ENCODE measurements at regions not wholly inside any gene's neighbourhood (a gene's known extent, or its start where the extent isn't known, plus 50 kb on each side); places are given as distances from the start of the nearest gene placed in this dataset.

DNA sequence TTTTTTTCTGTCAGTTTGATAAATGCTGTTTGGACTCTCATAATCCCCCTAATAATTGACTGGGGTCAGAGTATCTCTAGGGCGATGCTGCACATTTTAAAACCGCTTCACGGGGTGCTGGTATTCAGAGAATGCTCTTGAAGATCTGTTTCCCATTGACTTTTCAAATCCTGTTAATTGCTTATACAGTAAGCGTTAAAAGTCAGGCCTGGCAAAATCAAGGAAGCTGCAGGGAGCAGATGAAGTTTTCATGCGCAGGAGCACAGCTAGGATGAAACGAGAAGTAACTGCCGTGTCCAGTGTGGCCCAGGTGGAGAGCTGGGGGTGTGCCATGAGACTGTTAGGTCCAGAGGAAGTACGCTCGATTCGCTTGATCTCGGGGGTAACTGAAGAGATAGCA, 312.9 kb downstream of the TRIML1 start:
- H2AFZ ChIP-seq (ENCODE audit: low read length, unreplicated experiment): no peak overlapping the region
- H3K36me3 ChIP-seq (ENCODE audit: insufficient read depth, low read length): no peaks in the 10 kb centered on the region
- H3K27ac ChIP-seq (ENCODE audit: low read depth, low read length): no peak overlapping the region
- no peaks in the 10 kb centered on the region for H3K79me2 ChIP-seq (ENCODE audit: control insufficient read depth, insufficient read depth, low read length, unreplicated experiment)
- no peaks in the 10 kb centered on the region for H3K27me3 ChIP-seq (ENCODE audit: insufficient read depth, low read length)
- H3K4me3 ChIP-seq (ENCODE audit: low read depth, low read length): no peak overlapping the region
- no peaks in the 10 kb centered on the region for H3K4me1 ChIP-seq (ENCODE audit: control insufficient read depth, insufficient read depth, low read length, unreplicated experiment)

DNA sequence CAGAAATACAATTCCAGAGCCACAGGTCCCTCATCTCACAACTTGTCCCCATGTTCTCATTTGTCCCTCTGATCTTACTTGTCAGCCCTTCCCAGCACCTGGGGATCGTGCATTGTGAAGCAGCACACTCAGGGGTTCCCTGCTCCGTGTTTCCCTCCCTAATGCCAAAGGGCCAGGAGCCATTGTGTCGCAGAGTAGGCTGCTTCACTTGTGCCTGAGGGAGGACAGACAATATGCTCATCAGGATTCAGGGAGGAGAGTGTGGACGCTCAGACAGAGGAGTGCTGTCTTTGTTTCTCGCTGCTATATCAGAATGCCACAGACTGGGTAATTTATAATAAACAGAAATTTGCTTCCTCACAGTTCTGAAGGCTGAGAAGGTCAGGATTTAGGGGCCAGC, 315.3 kb downstream of the TRIML1 start:
- no peaks in the 10 kb centered on the region for H3K27me3 ChIP-seq (ENCODE audit: insufficient read depth, low read length)
- no peak overlapping the region for H2AFZ ChIP-seq (ENCODE audit: low read length, unreplicated experiment)
- H3K4me1 ChIP-seq (ENCODE audit: control insufficient read depth, insufficient read depth, low read length, unreplicated experiment): no peaks in the 10 kb centered on the region
- H3K79me2 ChIP-seq (ENCODE audit: control insufficient read depth, insufficient read depth, low read length, unreplicated experiment): no peaks in the 10 kb centered on the region
- H3K36me3 ChIP-seq (ENCODE audit: insufficient read depth, low read length): no peaks in the 10 kb centered on the region
- no peak overlapping the region for H3K4me3 ChIP-seq (ENCODE audit: low read depth, low read length)
- no peak overlapping the region for H3K27ac ChIP-seq (ENCODE audit: low read depth, low read length)

- Histone ChIP-seq H3K79me2 (ENCODE audit: control insufficient read depth, insufficient read depth, low read length, unreplicated experiment) (no peaks in the 10 kb centered on the region), H2AFZ (ENCODE audit: low read length, unreplicated experiment) (no peak overlapping the region), H3K4me1 (ENCODE audit: control insufficient read depth, insufficient read depth, low read length, unreplicated experiment) (no peaks in the 10 kb centered on the region), H3K27me3 (ENCODE audit: insufficient read depth, low read length) (no peaks in the 10 kb centered on the region), H3K36me3 (ENCODE audit: insufficient read depth, low read length) (no peaks in the 10 kb centered on the region), H3K4me3 (ENCODE audit: low read depth, low read length) (no peak overlapping the region), H3K27ac (ENCODE audit: low read depth, low read length) (no peak overlapping the region)
Observed at GRCh38 chr4:188455062-188455752, 316.0 kb downstream of the TRIML1 start.

DNA sequence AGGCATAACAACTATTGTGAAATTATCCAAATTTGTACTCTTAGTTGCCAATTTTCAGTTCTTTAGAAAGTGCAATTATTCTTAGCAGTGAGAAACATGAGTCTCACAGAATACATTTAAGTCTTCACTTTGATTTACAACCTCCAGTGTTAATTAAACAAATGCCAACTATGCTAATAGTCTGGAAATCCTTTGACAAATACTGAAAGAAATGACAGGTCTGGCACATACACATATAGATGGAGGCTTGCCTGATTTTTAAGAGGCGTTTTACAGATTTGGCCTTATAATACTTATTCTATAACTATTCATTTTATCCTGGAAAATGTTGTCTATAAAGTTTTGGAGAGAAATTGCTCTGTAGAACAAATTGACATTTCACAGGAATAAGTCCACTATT, 320.1 kb downstream of the TRIML1 start:
- no peaks in the 10 kb centered on the region for H3K4me1 ChIP-seq (ENCODE audit: control insufficient read depth, insufficient read depth, low read length, unreplicated experiment)
- H3K79me2 ChIP-seq (ENCODE audit: control insufficient read depth, insufficient read depth, low read length, unreplicated experiment): no peaks in the 10 kb centered on the region
- no peaks in the 10 kb centered on the region for H3K36me3 ChIP-seq (ENCODE audit: insufficient read depth, low read length)
- H3K27me3 ChIP-seq (ENCODE audit: insufficient read depth, low read length): no peaks in the 10 kb centered on the region
- H3K4me3 ChIP-seq (ENCODE audit: low read depth, low read length): no peak overlapping the region
- H3K27ac ChIP-seq (ENCODE audit: low read depth, low read length): no peak overlapping the region
- H2AFZ ChIP-seq (ENCODE audit: low read length, unreplicated experiment): no peak overlapping the region

DNA sequence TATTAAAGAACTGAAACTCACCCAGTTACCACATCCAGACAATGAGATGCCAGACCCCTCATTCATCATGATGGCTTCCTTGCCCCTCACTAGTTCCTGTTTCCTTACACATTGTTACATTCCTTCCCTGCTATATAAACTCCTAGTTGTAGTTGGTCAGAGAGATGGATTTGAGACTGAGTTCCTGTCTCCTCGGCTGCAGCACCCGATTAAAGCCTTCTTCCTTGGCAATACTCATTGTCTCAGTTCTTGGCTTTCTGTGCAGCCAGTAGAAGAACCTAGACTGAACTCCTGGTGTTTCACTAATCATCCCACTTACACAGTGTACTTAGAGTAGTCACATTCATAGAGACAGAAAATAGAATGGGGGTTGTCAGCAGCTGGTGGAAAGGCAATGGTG, 324.7 kb downstream of the TRIML1 start:
- Histone ChIP-seq H3K4me1 (ENCODE audit: control insufficient read depth, insufficient read depth, low read length, unreplicated experiment) (no peaks in the 10 kb centered on the region), H3K4me3 (ENCODE audit: low read depth, low read length) (no peak overlapping the region), H3K36me3 (ENCODE audit: insufficient read depth, low read length) (no peaks in the 10 kb centered on the region), H3K79me2 (ENCODE audit: control insufficient read depth, insufficient read depth, low read length, unreplicated experiment) (no peaks in the 10 kb centered on the region), H2AFZ (ENCODE audit: low read length, unreplicated experiment) (no peak overlapping the region), H3K27me3 (ENCODE audit: insufficient read depth, low read length) (no peaks in the 10 kb centered on the region), H3K27ac (ENCODE audit: low read depth, low read length) (no peak overlapping the region)

- no peaks in the 10 kb centered on the region for H3K4me1 ChIP-seq (ENCODE audit: control insufficient read depth, insufficient read depth, low read length, unreplicated experiment)
- H3K4me3 ChIP-seq (ENCODE audit: low read depth, low read length): no peak overlapping the region
- no peaks in the 10 kb centered on the region for H3K79me2 ChIP-seq (ENCODE audit: control insufficient read depth, insufficient read depth, low read length, unreplicated experiment)
- H3K36me3 ChIP-seq (ENCODE audit: insufficient read depth, low read length): no peaks in the 10 kb centered on the region
- no peak overlapping the region for H2AFZ ChIP-seq (ENCODE audit: low read length, unreplicated experiment)
- H3K27ac ChIP-seq (ENCODE audit: low read depth, low read length): no peak overlapping the region
- no peaks in the 10 kb centered on the region for H3K27me3 ChIP-seq (ENCODE audit: insufficient read depth, low read length)
Observed at GRCh38 chr4:188466001-188466400, 326.8 kb downstream of the TRIML1 start.

DNA sequence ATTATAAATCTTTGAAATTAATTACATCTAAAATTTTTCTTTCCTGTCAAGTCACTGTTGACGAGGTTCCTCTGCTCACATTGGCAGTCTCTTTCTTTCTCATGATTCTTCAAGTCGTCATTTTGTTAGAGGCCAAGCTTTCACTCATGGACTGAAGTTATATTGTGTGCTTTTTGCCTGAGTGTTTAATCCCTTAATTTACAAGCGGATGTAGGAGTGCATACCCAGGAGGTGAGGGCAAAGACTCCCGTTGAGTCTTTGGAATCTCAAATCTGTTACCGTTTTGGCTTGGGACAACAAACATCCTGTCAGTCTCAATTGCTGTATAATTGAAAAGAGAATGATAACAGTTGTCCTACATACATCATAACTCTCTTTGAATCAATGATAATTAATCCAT, 345.0 kb downstream of the TRIML1 start:
- Histone ChIP-seq H3K79me2 (ENCODE audit: control insufficient read depth, insufficient read depth, low read length, unreplicated experiment) (no peaks in the 10 kb centered on the region), H2AFZ (ENCODE audit: low read length, unreplicated experiment) (no peak overlapping the region), H3K27me3 (ENCODE audit: insufficient read depth, low read length) (no peaks in the 10 kb centered on the region), H3K4me1 (ENCODE audit: control insufficient read depth, insufficient read depth, low read length, unreplicated experiment) (no peaks in the 10 kb centered on the region), H3K27ac (ENCODE audit: low read depth, low read length) (no peak overlapping the region), H3K36me3 (ENCODE audit: insufficient read depth, low read length) (no peaks in the 10 kb centered on the region), H3K4me3 (ENCODE audit: low read depth, low read length) (no peak overlapping the region)

- no peaks in the 10 kb centered on the region for H3K27me3 ChIP-seq (ENCODE audit: insufficient read depth, low read length)
- H3K27ac ChIP-seq (ENCODE audit: low read depth, low read length): no peak overlapping the region
- no peak overlapping the region for H3K4me3 ChIP-seq (ENCODE audit: low read depth, low read length)
- H3K36me3 ChIP-seq (ENCODE audit: insufficient read depth, low read length): no peaks in the 10 kb centered on the region
- H2AFZ ChIP-seq (ENCODE audit: low read length, unreplicated experiment): no peak overlapping the region
- no peaks in the 10 kb centered on the region for H3K79me2 ChIP-seq (ENCODE audit: control insufficient read depth, insufficient read depth, low read length, unreplicated experiment)
- H3K4me1 ChIP-seq (ENCODE audit: control insufficient read depth, insufficient read depth, low read length, unreplicated experiment): no peaks in the 10 kb centered on the region
Observed at GRCh38 chr4:188485906-188486305, 346.7 kb downstream of the TRIML1 start.

DNA sequence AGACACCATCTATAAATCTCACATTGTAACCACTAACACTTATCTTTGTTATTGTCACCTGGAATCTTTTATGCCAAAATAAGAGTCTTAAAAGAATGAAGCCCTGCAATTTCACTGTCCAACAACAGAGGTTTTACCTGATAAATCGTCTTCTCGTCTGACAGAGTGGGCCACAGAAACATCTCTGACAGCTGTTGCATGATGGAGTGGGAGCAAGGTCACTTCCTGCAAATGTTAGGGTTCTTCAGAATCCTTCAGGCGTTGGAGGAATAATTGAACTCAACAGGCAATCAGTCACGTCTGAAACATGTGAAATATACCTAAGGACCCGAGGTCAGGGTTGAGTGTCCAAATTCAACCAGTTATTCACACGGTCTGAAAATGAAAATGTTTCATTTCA, 353.6 kb downstream of the TRIML1 start:
- Histone ChIP-seq H3K36me3 (ENCODE audit: insufficient read depth, low read length) (no peaks in the 10 kb centered on the region), H3K27me3 (ENCODE audit: insufficient read depth, low read length) (no peaks in the 10 kb centered on the region), H2AFZ (ENCODE audit: low read length, unreplicated experiment) (no peak overlapping the region), H3K27ac (ENCODE audit: low read depth, low read length) (no peak overlapping the region), H3K79me2 (ENCODE audit: control insufficient read depth, insufficient read depth, low read length, unreplicated experiment) (no peaks in the 10 kb centered on the region), H3K4me1 (ENCODE audit: control insufficient read depth, insufficient read depth, low read length, unreplicated experiment) (no peaks in the 10 kb centered on the region), H3K4me3 (ENCODE audit: low read depth, low read length) (no peak overlapping the region)

GRCh38 chr4:188495169-188495568, 355.9 kb downstream of the TRIML1 start:
- H3K79me2 ChIP-seq (ENCODE audit: control insufficient read depth, insufficient read depth, low read length, unreplicated experiment): no peaks in the 10 kb centered on the region
- no peak overlapping the region for H3K27ac ChIP-seq (ENCODE audit: low read depth, low read length)
- H3K36me3 ChIP-seq (ENCODE audit: insufficient read depth, low read length): no peaks in the 10 kb centered on the region
- H2AFZ ChIP-seq (ENCODE audit: low read length, unreplicated experiment): no peak overlapping the region
- no peaks in the 10 kb centered on the region for H3K4me1 ChIP-seq (ENCODE audit: control insufficient read depth, insufficient read depth, low read length, unreplicated experiment)
- no peaks in the 10 kb centered on the region for H3K27me3 ChIP-seq (ENCODE audit: insufficient read depth, low read length)
- no peak overlapping the region for H3K4me3 ChIP-seq (ENCODE audit: low read depth, low read length)

DNA sequence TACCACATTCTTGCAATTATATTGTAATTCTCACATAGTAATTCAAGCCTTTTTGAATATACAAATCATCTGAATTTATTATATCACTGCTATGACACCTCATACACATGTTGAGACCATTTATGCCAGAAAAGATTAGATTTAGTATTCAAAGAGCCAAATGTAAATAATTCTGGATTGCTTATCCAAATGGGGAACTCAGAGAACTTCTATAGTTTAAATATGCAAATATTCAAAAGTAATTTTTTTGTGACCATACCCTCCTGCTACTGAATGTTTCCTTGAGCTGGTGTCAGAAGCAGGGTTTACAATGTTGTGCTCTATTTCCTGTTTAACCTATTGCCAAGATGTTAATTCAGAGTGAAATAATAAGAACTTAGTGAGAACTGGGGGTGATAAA, 372.2 kb downstream of the TRIML1 start:
- H3K36me3 ChIP-seq (ENCODE audit: insufficient read depth, low read length): no peaks in the 10 kb centered on the region
- no peaks in the 10 kb centered on the region for H3K27me3 ChIP-seq (ENCODE audit: insufficient read depth, low read length)
- H3K4me3 ChIP-seq (ENCODE audit: low read depth, low read length): no peak overlapping the region
- no peak overlapping the region for H3K27ac ChIP-seq (ENCODE audit: low read depth, low read length)
- H3K4me1 ChIP-seq (ENCODE audit: control insufficient read depth, insufficient read depth, low read length, unreplicated experiment): no peaks in the 10 kb centered on the region
- H2AFZ ChIP-seq (ENCODE audit: low read length, unreplicated experiment): no peak overlapping the region
- no peaks in the 10 kb centered on the region for H3K79me2 ChIP-seq (ENCODE audit: control insufficient read depth, insufficient read depth, low read length, unreplicated experiment)
